ENCODE measurements at regions not wholly inside any gene's neighbourhood (a gene's known extent, or its start where the extent isn't known, plus 50 kb on each side); places are given as distances from the start of the nearest gene placed in this dataset.
"Not testable (repeated sequence)": the region's sequence is repeated elsewhere in the genome, so short reads cannot be mapped to it uniquely, and the experiment has no call there.

DNA sequence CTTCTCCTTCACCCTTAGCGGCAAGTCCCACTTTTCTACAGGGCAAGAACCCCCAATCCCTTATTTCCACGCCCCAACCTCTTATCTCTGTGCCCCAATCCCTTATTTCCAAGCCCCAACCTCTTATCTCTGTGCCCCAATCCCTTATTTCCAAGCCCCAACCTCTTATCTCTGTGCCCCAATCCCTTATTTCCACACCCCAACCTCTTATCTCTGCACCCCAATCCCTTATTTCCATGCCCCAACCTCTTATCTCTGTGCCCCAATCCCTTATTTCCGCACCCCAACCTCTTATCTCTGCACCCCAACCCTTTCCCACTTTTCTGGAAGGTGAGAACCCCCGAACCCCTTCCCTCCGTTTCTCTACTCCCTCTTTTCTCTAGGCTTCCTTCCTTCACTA, 116.1 kb upstream of the GJE1 start:
- DNase-seq: not testable (repeated sequence)

DNA sequence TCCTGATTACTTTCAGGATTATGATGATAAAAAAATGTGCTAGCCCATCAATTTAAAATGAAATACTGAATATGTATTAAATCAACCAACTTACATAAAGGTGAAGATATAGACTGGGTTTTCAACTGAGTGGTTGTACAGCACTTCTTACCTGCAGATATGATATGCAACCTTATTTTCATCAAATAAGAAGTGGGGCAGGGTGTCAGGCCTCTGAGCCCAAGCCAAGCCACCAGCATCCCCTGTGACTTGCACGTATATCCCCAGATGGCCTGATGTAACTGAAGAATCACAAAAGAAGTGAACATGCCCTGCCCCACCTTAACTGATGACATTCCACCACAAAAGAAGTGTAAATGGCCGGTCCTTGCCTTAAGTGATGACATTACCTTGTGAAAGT, 117.3 kb upstream of the GJE1 start:
- DNase-seq: not testable (repeated sequence)

- no peak for DNase-seq
These were observed 117.7 kb upstream of the GJE1 start for GRCh38 chr6:142015011-142015410.

- no peak for DNase-seq
These were observed 118.2 kb upstream of the GJE1 start for GRCh38 chr6:142014515-142014914.

- no peak for DNase-seq
These were observed 118.7 kb upstream of the GJE1 start for GRCh38 chr6:142013875-142014495.

GRCh38 chr6:142013287-142013686, 119.4 kb upstream of the GJE1 start:
- no peak for DNase-seq

- no peak for DNase-seq
These were observed 121.0 kb upstream of the GJE1 start for GRCh38 chr6:142011775-142012174.

DNA sequence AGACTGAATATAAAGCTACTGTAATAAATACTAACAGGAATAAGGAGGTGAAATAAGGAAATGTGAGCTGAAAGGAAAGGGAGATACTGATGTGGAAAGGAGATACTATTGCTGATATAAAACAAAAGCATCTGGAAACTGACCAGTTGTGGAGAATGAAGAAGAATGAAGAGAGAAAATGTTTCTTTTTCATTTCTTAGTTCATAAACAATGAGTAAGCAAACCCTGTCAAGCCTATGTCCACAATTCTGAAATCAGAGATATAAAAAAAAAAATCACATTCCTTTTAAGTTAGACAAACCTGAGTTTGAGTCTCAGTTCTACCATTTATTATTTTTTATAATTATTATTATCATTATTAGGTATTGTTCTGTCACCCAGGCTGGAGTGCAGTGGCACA, 121.6 kb upstream of the GJE1 start:
- no peak for DNase-seq

- no peak for DNase-seq
These were observed 123.1 kb upstream of the GJE1 start for GRCh38 chr6:142009647-142010046.

DNA sequence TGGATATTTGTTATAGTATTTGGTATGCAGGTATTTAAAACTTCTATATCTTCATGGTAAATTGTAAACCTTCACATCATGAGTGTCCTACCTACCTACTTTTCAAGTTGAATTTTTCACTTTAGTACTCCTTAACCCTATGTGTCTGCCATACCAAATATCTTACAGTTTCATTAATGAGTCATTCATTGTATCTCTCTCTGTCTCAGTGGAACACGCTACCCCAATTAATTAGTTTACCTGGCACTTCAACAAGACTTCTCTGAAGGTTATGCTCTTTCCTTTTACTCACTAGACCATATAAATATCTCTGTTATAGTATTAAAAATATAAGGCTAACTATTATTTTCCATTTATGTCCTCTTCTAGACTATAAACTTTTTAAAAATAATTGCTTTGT, 123.9 kb upstream of the GJE1 start:
- DNase-seq: no peak

DNA sequence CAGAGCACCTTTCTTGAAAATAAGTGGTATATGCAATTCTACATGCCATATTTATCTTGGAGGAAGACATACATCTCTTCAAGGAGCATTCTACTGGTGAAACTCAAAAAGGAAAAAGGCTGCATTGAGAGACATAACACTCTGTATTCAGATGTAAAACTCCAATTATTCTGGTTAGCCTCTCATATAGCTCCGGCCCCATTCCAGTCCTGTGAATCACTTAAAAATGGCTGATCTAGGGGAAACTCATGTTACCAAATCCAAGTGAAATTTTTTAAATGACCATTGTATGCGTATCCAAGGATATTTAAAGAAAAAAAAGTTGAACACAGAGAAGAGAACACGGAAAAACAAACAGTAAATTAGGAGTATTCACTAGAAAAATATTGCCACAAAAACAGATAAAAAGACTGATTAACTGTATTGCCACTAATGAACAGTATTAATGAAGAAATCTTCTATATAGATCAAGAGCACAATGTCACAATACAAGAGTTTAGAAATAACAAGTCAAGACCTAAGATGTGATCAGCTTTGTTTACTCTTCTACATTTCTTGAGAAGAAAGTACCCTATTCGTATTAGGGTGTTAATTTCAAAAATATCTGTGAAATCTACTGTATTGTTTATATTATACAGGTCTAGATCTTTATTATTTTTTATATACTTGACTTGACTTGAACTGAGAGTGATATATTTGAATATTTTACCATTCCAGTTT, 124.5 kb upstream of the GJE1 start:
- no peak for DNase-seq

- DNase-seq: no peak
These were observed 127.7 kb upstream of the GJE1 start for GRCh38 chr6:142005021-142005420.

- no peak for DNase-seq
These were observed 129.8 kb upstream of the GJE1 start for GRCh38 chr6:142002825-142003405.

GRCh38 chr6:141996823-141997222, 135.9 kb upstream of the GJE1 start:
- DNase-seq: no peak

DNA sequence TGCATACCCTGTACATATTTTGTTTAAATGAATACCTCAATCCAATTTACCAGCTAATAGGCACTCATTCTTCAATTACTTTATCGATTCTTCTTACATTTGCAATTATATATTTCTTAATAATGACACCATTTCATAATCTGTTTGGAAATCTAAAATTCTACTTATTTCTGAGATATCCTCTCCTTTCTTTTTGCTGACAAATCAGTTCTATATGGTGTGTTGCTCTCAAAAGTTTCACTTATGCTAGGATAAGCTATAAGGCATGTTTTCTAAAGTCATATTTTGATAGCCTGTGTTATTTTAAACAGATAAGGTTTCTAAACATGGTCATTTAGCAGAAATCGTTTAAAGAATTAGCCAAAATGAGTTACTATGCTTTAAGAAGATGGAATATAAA, 140.6 kb upstream of the GJE1 start:
- DNase-seq: no peak

GRCh38 chr6:141990840-141991239, 141.9 kb upstream of the GJE1 start:
- no peak for DNase-seq

- no peak for DNase-seq
These were observed 143.1 kb upstream of the GJE1 start for GRCh38 chr6:141989706-141989959.

GRCh38 chr6:141988954-141989705, 143.6 kb upstream of the GJE1 start:
- DNase-seq: no peak

DNA sequence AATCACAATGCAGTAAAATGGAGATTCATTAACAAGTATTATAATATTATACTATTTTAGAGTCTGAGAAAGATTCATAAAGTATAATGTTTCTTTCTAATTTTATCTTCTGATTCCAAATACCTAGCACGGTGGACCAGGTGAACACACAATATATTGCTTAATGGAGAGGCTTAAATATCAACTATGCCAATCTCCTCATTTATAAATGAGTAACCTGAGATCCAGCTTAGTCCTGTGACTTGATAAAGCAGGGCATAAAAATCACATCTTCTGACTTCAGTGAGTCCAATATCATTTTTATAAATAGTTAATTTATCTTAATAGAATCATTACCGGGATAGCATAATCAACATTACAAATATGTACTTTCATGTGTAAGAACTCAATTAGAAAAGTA, 144.4 kb upstream of the GJE1 start:
- DNase-seq: no peak

- DNase-seq: no peak
These were observed 146.3 kb upstream of the GJE1 start for GRCh38 chr6:141986457-141986856.

- no peak for DNase-seq
These were observed 151.5 kb upstream of the GJE1 start for GRCh38 chr6:141981190-141981589.

- no peak for DNase-seq
These were observed 154.9 kb upstream of the GJE1 start for GRCh38 chr6:141977782-141978181.

DNA sequence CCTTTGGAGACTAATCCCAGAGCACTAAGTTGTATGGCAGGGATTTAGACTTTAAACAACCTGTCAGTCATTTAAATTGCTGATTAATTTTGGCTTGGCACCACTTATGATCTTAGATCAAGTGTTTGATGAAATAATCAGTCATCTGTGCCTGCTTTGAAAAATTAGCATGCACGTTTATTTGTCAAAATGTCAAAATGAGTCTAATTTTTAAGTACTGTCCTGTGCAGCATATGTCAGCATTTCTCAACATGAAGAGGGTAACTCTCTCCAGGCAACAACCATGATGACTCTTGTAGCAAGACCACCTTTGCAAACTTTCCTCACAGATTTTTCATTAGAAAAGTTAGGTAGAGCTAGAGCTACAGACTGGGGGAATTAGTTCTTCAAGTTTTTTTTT, 155.7 kb upstream of the GJE1 start:
- no peak for DNase-seq

Measured in hindlimb muscle (tissue), 1 donor.